K562 (cell line): ENCODE measurements at regions not wholly inside any gene's neighbourhood (a gene's known extent, or its start where the extent isn't known, plus 50 kb on each side); places are given as distances from the start of the nearest gene placed in this dataset.

Experiments used
- ATAC-seq: fragments of 200-7000 bp; cut with Tn5 transposase; 3 replicates; pipeline ENCODE4 v1.9.1; 2020; ENCODE audit warnings: moderate library complexity
- BruUV-seq: library from RNA; stranded (reverse); fragments of 400-500 nt; replicated peaks from 2 replicates; lab custom pipeline; 2021; lab: Mats Ljungman, UMichigan
- CTCF ChIA-PET: fragments of 300-600 bp; formaldehyde crosslinking; extraction: SDS; loops from one replicate; lab custom pipeline; 2021; ENCODE audit warnings: low intra/inter-chr PET ratio; lab: Yijun Ruan, JAX
- POLR2A ChIA-PET: fragments of 300-600, 350-650 bp; sonication (Branson Sonifier 250); formaldehyde crosslinking; extraction: SDS; loops from one replicate; lab custom pipeline; 2021; ENCODE audit warnings: antibody characterized with exemption, inconsistent platforms; lab: Yijun Ruan, JAX
- DNase-seq, 4 experiments: peaks; one replicate each; pipeline versions ENCODE4 v3.0.0 to v3.0.0-alpha.2; 2011 to 2018; ENCODE audit warnings: low spot score in 3 of 4, mixed read lengths in 3 of 4; ENCODE audit errors: extremely low read depth in 1 of 4
- FAIRE-seq: peaks from 2 replicates; lab custom pipeline; 2011; peaks lifted over from hg19 to GRCh38; lab: Jason Lieb, UNC
- H2AFZ ChIP-seq: 2 replicates; pipeline ENCODE4 v1.6.0; 2011; ENCODE audit warnings: low read depth, low read length, control low read depth, inconsistent platforms
- H3K27ac ChIP-seq: fragments of 200-600 bp; 3 replicates; pipeline ENCODE4 v1.8.0; 2011; ENCODE audit warnings: low read depth, mild to moderate bottlenecking, control low read depth, inconsistent platforms, low read length, moderate library complexity, mixed read lengths; ENCODE audit errors: extremely low read depth
- H3K27me3 ChIP-seq, 2 experiments: fragments of 300-600 bp in 1 of 2; 2 replicates in 1 of 2; 3 replicates in 1 of 2; pipeline versions ENCODE4 v1.6.0 to v1.8.0; 2011; ENCODE audit warnings: inconsistent platforms in 2 of 2, low read length in 2 of 2, mild to moderate bottlenecking in 1 of 2, mixed read lengths in 1 of 2, moderate library complexity in 1 of 2; ENCODE audit not compliant: control insufficient read depth in 2 of 2, insufficient read depth in 2 of 2
- H3K36me3 ChIP-seq: fragments of 300-600 bp; 3 replicates; pipeline ENCODE4 v1.8.0; 2011; ENCODE audit warnings: mild to moderate bottlenecking, low read length, inconsistent platforms; ENCODE audit not compliant: control insufficient read depth, insufficient read depth
- H3K4me1 ChIP-seq, 2 experiments: fragments of 200-600 bp in 1 of 2; replicated peaks in 1 of 2; 2 replicates in 1 of 2; 3 replicates in 1 of 2; pipeline versions ENCODE4 v1.5.1 to v1.8.0; 2011; ENCODE audit warnings: inconsistent platforms in 2 of 2, low read length in 2 of 2, mild to moderate bottlenecking in 1 of 2, mixed read lengths in 1 of 2, moderate library complexity in 1 of 2; ENCODE audit not compliant: control insufficient read depth in 2 of 2, insufficient read depth in 2 of 2
- H3K4me2 ChIP-seq: 2 replicates; pipeline ENCODE4 v1.6.1; 2011; ENCODE audit warnings: low read length, control low read depth, inconsistent platforms, mixed read lengths; ENCODE audit not compliant: insufficient read depth
- H3K4me3 ChIP-seq: fragments of 200-600 bp; sonication (generic), shearing (Covaris generic); 2 replicates; pipeline ENCODE4 v1.5.1; 2016; ENCODE audit warnings: control low read depth, inconsistent platforms
- H3K79me2 ChIP-seq: fragments of 200-600 bp; 3 replicates; pipeline ENCODE4 v1.8.0; 2011; ENCODE audit warnings: low read length, inconsistent platforms; ENCODE audit not compliant: control insufficient read depth, insufficient read depth
- H3K9ac ChIP-seq, 2 experiments: 2 replicates each; pipeline versions ENCODE4 v1.6.0 to v1.6.1; 2011; ENCODE audit warnings: low read depth in 2 of 2, low read length in 2 of 2, control low read depth in 1 of 2, inconsistent platforms in 1 of 2, mild to moderate bottlenecking in 1 of 2, mixed read lengths in 1 of 2; ENCODE audit not compliant: insufficient read depth in 1 of 2
- H3K9me1 ChIP-seq: one replicate; pipeline ENCODE4 v1.6.0; 2011; ENCODE audit warnings: inconsistent platforms, mild to moderate bottlenecking, low read length, moderate library complexity; ENCODE audit not compliant: control insufficient read depth, insufficient read depth
- H3K9me3 ChIP-seq: replicated peaks from 2 replicates; pipeline ENCODE4 v1.5.1; 2011; ENCODE audit warnings: low read depth, low read length, inconsistent platforms; ENCODE audit not compliant: control insufficient read depth, insufficient read depth
- H4K20me1 ChIP-seq: replicated peaks from 2 replicates; pipeline ENCODE4 v1.6.1; 2011; ENCODE audit warnings: low read length, inconsistent platforms, mixed read lengths; ENCODE audit not compliant: control insufficient read depth, insufficient read depth
- CCNT2 ChIP-seq: IDR thresholded peaks from 2 replicates; pipeline ENCODE4 v1.6.1; 2011; ENCODE audit warnings: borderline replicate concordance, low read depth, mild to moderate bottlenecking, moderate library complexity, mixed read lengths, low read length; ENCODE audit not compliant: insufficient read length; ENCODE audit errors: extremely low read depth
- CREB3L1 ChIP-seq: fragments of 450-650 bp; IDR thresholded peaks from 2 replicates; pipeline ENCODE4 v1.6.1; 2014; ENCODE audit warnings: low read depth, mild to moderate bottlenecking, moderate library complexity, borderline replicate concordance
- HNRNPH1 ChIP-seq: fragments of 200-400 bp; formaldehyde crosslinking; optimal IDR thresholded peaks from 2 replicates; pipeline ENCODE3; 2017; ENCODE audit warnings: low read depth, mild to moderate bottlenecking, low read length, moderate library complexity
- HOXB6 ChIP-seq: fragments of 250-450 bp; sonication (Bioruptor Pico); IDR thresholded peaks from 2 replicates; pipeline ENCODE4 v1.5.1; 2022; ENCODE audit warnings: mild to moderate bottlenecking, borderline replicate concordance
- NCOR1 ChIP-seq: fragments of 450-650 bp; IDR thresholded peaks from 2 replicates; pipeline ENCODE4 v1.6.1; 2016; ENCODE audit warnings: mild to moderate bottlenecking, moderate library complexity
- RB1 ChIP-seq: fragments of 450-650 bp; IDR thresholded peaks from 2 replicates; pipeline ENCODE4 v1.6.1; 2017; ENCODE audit warnings: low read depth, mild to moderate bottlenecking
- RBM22 ChIP-seq: fragments of 200-400 bp; formaldehyde crosslinking; IDR thresholded peaks from 2 replicates; pipeline ENCODE4 v1.6.1; 2018; ENCODE audit warnings: low read length, low read depth; ENCODE audit not compliant: poor library complexity, severe bottlenecking
- RBM25 ChIP-seq: fragments of 200-400 bp; formaldehyde crosslinking; IDR thresholded peaks from 2 replicates; pipeline ENCODE4 v1.6.1; 2018; ENCODE audit warnings: low read length, low read depth, moderate library complexity; ENCODE audit not compliant: severe bottlenecking
- SP1 ChIP-seq: sonication (generic); formaldehyde crosslinking; IDR thresholded peaks from 2 replicates; pipeline ENCODE4 v1.8.1; 2022; ENCODE audit warnings: mild to moderate bottlenecking, missing genetic modification reagents
- ZBTB26 ChIP-seq: fragments of 450-650 bp; formaldehyde crosslinking; IDR thresholded peaks from 2 replicates; pipeline ENCODE4 v1.4.0; 2022; ENCODE audit warnings: missing genetic modification characterization
- ZEB2 ChIP-seq: fragments of 450-650 bp; IDR thresholded peaks from 2 replicates; pipeline ENCODE4 v1.6.1; 2016
- ZNF274 ChIP-seq: IDR thresholded peaks from 2 replicates; pipeline ENCODE4 v1.6.1; 2011; ENCODE audit warnings: low read depth, mild to moderate bottlenecking, low read length, moderate library complexity, borderline replicate concordance
- ZNF384 ChIP-seq: IDR thresholded peaks from 2 replicates; pipeline ENCODE4 v1.6.1; 2012; ENCODE audit warnings: low read depth, low read length, improper control_type of control experiment
- ZNF449 ChIP-seq: fragments of 250-450 bp; sonication (Bioruptor Pico); IDR thresholded peaks from 2 replicates; pipeline ENCODE4 v1.8.0; 2022; ENCODE audit warnings: moderate library complexity, mild to moderate bottlenecking, inconsistent platforms
- ZNF561 ChIP-seq: fragments of 450-650 bp; formaldehyde crosslinking; conservative IDR thresholded peaks from 2 replicates; pipeline ENCODE4 v1.4.0; 2020; ENCODE audit warnings: mild to moderate bottlenecking, moderate library complexity
- WGBS: fragments of 100-300 bp; shearing (Covaris generic); methylation state at CpG from one replicate; pipeline ENCODE4 v1.1.6; 2016; ENCODE audit warnings: low coverage, mixed read lengths; ENCODE audit not compliant: insufficient coverage; ENCODE audit errors: missing lambda C conversion rate; 5-methylcytosine and 5-hydroxymethylcytosine counted together
- in situ Hi-C: fragments of 300-500 bp; cut with MboI; formaldehyde crosslinking; loops from 4 replicates; pipeline ENCODE4 v1.15.0; 2018; ENCODE audit warnings: inconsistent platforms, mixed read lengths
- intact Hi-C: fragments of 100-400 bp; cut with micrococcal nuclease; formaldehyde crosslinking; loops from 2 replicates; pipeline ENCODE4 v1.14.2; 2022

DNA sequence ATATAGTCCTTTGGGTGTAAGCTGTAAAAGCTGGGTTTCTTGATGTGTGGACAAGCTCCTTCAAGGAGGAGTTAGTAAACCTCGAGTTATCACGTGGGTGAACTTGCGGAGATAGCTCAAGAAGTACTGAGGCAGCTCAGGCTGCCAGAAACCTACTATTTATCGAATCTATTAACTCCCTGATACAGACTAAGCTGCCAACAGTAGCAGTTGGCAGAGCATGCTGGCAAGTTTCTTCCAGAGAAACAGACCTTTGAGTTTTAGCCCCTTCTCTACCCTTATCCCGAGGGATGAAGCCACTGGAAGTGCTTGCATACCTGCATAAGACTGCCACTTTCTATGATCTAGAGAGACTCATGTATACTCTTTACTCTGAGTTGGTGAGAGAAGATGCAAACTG, 624.5 kb upstream of the USP24 start:
- ChIA-PET CTCF (no interaction called here), POLR2A (interaction anchor here (0.9 kb wide), 1 partner anchor 11 kb away, joined by 4 read pairs; no protein-coding TSS in a partner anchor)
- Histone ChIP-seq H4K20me1 (no peaks in the 10 kb centered on the region), H3K27me3 (no peaks in the 10 kb centered on the region), H3K27ac (no peak overlapping the region), H3K9me1 (no peaks in the 10 kb centered on the region), H3K4me3 (no peak overlapping the region), H3K9ac (no peak overlapping the region), H3K4me1 (no peaks in the 10 kb centered on the region), H3K79me2 (no peaks in the 10 kb centered on the region), H3K9me3 (no peaks in the 10 kb centered on the region), H2AFZ (no peak overlapping the region), H3K36me3 (no peaks in the 10 kb centered on the region), H3K4me2 (no peak overlapping the region)
- 0% methylated on average over 5 of the region's 5 CpGs for WGBS
- intact Hi-C loops = no loop called here
- no peak for ATAC-seq
- in situ Hi-C loops = no loop called here
- TF ChIP-seq SP1 = no peak
- no peak for TF ChIP-seq RBM22
- TF ChIP-seq ZBTB26 (CRISPR knock-in tag) = no peak
- TF ChIP-seq ZNF384 = no peak
- TF ChIP-seq ZNF561 (CRISPR knock-in tag) = no peak
- TF ChIP-seq HOXB6 (CRISPR knock-in tag) = no peak
- TF ChIP-seq ZNF449 = no peak
- TF ChIP-seq RBM25 = no peak
- TF ChIP-seq ZNF274 = no peak
- TF ChIP-seq NCOR1 = no peak
- no peak for TF ChIP-seq ZEB2
- TF ChIP-seq CREB3L1 = no peak
- no peak for TF ChIP-seq CCNT2
- TF ChIP-seq HNRNPH1 = no peak
- no peak for TF ChIP-seq RB1
- DNase-seq = no peak
- FAIRE-seq = no peak
- BruUV-seq = no TSS peak
